ENCODE measurements at regions not wholly inside any gene's neighbourhood (a gene's known extent, or its start where the extent isn't known, plus 50 kb on each side); places are given as distances from the start of the nearest gene placed in this dataset.

DNA sequence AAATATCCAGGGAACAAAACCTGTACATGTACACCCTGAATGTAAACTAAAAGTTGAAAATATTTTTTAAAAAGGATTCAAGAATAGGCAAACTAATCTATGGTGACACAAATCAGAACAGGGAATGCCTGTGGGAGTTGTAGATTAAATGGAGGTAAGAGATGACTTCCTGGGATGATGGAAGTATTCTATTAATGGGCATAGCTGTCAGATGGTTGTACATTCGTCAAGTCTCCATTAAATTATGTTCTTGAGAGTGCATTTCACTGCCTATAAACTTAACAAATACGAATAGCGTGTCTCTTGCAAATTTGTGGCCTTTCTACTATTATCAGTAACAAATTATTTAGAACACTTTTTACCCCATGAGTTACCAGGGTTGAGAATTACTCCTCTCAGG, 207.0 kb downstream of the HNMT start:
- in situ Hi-C loops (cut with HindIII; ENCODE audit: low sequenced_read_pairs), result no loop called here

DNA sequence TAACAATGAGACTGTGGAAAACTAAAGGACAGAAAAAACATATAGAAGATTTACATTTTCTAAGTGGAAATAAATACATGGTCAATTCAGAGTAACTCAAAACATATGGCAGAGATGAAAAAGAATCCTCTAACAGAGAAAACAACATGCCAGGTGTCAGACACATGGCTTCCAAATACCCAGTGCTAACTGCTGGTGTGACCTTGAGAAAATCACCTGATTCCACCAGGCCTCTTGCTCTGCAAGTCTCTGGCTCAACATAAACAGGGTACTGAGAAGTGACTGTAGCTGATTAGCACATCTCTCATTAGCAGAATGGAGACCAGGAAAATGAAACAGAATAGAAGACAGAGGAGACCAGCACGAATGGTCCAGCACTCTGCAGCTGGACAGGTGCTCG, 210.8 kb downstream of the HNMT start:
- in situ Hi-C loops (cut with HindIII; ENCODE audit: low sequenced_read_pairs), result no loop called here

DNA sequence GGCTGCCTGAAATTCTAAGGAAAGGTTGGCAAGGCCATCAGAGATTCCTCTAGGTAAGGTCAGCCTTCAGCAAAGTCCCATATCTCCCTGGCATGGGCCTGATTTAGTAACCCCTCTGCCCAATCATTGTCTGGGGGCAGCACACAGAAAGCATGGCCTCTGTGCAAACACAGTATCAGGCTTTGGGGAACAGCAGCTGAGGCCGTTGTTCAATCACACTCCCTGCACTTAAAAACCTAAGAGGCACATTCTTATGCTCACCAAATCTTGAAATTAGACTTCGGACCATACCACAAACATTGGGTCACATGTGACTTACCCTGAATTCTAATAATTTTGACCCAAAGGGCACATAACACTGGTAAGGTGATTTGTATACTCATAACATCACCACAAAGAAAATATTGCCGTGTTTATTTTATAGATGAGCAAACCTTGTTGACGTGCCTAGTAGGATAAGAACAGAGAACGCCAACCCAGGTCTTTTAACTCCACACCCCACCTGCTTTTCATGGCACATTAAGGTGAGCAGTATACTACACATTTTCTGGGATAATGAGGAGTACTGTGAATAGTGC, 212.7 kb downstream of the HNMT start:
- in situ Hi-C loops (cut with HindIII; ENCODE audit: low sequenced_read_pairs), result no loop called here

DNA sequence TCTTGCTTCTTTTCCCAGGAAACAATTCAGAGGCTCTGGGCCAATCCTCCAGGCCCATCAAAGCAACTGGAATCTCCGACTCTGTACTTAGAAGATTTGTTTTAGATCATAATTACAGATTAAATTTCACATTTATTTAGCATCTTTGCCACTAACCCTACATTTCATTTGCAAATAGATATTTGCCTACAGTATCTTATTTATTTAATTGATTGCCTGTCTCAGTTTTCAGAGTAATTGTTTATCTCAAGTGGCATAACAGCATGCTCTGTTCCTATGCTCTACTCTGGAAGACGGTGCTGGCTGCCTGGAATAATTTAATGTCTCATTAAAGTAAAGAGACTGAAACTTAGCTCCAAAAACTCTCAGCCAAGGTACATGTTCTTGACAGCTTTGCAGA, 213.4 kb downstream of the HNMT start:
- in situ Hi-C loops (cut with HindIII; ENCODE audit: low sequenced_read_pairs), result no loop called here

DNA sequence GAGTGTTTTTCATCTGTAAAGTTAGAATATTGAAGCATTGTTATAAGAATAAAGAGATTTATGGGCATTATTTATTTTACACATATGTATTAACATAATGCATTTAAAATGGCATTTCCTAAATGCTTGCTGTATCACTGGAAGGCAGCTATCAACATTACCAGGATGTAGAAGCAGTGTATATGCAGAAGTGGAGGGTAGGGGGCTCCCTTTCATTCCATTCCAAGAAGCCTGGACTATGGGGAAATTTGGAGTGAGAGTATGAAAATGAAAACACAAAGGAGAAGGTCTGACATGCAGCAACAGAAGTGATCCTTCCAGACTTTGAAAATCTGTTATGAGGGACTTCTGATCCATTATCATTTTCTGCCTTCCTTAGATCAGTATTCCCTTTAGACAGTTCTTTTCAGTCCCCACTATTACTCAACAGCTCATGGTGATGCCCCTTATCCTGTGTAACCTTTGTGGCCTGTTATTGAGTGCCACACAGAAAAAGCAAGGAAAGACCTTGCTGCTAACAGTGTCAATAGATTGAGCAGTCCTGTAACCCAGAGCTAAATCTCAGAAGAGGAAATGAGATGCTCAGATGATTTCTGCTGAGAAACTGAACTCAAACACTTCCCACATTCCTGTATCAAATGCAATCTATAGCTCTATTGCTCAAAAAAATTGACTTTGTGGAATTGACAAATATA, 216.6 kb downstream of the HNMT start:
- in situ Hi-C loops (cut with HindIII; ENCODE audit: low sequenced_read_pairs), result loop anchor here (5.0 kb wide), 1 partner anchor 74 kb away; no protein-coding TSS in a partner anchor

DNA sequence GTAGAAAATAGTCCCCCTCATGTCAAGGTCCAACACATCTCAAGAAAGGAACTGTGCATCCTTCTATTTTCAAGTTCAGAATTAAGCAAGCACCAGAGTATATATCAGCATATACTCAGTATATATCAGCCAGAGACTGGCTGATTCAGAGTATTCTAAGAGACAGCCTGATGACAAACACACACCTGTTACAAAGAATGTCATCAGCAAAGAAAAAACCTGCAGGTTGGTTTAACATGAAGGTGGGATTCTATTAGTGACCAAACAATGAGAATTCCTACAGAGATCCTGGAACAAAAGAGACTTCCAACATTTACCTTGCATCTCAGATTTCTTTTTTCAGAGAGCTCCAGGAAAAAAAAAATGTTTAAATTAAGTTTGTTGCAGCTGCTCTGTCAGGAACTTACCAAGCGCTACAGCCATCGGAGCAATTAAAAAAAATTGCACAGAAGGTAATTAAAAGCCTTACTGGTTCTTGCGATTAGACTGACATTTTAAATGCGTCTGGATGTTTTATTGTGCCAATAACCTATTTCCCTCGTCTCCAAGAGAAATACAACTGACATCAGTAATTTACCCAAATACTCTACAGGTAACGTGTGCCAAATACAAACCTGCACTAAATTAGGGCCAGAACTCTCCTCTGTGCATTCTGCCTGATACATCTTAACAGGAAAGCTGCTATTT, 218.1 kb downstream of the HNMT start:
- in situ Hi-C loops (cut with HindIII; ENCODE audit: low sequenced_read_pairs), result loop anchor here (5.0 kb wide), 1 partner anchor 75 kb away; no protein-coding TSS in a partner anchor

DNA sequence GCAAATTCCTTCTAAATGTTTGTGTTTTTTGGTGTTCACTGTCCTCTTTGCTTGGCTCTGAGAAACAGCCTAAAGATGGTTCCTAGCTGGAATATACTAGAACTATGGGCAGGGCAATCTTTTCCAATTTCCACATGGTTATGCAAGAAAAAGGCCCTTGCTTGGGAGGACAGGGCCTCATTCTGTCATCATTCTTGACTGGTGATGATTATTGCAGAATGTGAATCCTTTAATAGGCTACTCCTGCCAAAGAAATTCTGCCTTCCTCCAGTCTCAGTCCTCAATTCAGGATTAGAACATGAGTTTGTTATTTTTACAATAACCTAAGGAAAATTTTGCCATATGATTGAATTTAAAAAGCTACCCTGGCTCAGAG, 218.7 kb downstream of the HNMT start:
- in situ Hi-C loops (cut with HindIII; ENCODE audit: low sequenced_read_pairs), result loop anchor here (5.0 kb wide), 1 partner anchor 76 kb away; no protein-coding TSS in a partner anchor

DNA sequence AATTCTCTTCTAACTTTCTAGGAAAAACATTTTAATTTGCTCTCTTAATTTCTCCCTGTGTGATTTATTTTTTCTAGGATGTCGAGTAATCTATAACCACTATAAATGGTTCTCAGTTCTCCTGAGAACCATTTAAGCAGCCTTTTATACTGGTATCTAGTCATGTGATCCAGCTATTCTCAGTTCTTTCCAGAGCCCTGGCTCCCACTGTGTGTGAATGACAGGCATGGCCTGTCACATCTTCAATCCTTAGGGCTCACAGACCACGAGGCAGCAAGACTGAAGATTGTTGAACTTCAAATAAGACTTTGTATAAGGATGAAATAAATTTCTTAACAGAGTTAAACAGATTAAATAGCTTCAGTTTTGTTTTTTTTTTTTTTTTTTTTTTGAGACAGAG, 219.4 kb downstream of the HNMT start:
- in situ Hi-C loops (cut with HindIII; ENCODE audit: low sequenced_read_pairs), result loop anchor here (5.0 kb wide), 1 partner anchor 76 kb away; no protein-coding TSS in a partner anchor

DNA sequence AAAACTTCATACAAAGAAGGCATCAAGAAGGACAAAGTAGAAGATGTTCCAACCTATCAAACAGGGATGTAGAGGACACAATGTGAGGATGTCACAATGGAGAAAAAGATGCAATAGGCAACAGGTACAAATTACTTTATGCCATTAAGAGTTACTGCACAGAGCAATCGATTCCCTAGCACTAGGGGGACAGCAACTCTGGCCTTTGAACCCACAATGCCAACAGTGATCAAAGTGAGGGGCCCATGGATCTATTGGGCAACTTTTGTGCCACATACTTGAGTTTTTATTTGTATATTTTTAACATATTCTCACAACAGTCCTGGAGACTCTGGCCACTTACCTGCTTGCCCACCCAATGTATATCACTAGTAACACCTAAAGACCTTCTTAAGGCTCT, 220.2 kb downstream of the HNMT start:
- in situ Hi-C loops (cut with HindIII; ENCODE audit: low sequenced_read_pairs), result loop anchor here (5.0 kb wide), 1 partner anchor 77 kb away; no protein-coding TSS in a partner anchor

DNA sequence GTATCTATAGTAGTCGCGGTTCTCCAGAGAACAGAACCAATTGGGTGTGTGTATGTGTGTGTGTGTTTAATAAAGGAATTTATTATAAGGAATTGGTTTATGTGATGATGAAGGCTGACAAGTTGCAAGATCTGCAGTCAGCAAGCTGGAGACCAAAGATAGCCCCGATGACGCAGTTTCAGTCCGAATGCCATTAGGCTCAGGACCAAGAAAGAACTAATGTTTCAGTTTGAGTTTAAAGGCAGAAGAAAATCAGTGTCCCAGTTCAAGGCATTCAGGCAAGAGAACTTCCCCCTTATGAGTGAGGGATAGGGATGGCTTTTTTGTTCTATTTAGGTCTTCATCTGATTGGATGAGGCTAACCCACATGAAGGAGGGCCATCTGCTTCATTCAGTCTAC, 221.6 kb downstream of the HNMT start:
- in situ Hi-C loops (cut with HindIII; ENCODE audit: low sequenced_read_pairs), result no loop called here

DNA sequence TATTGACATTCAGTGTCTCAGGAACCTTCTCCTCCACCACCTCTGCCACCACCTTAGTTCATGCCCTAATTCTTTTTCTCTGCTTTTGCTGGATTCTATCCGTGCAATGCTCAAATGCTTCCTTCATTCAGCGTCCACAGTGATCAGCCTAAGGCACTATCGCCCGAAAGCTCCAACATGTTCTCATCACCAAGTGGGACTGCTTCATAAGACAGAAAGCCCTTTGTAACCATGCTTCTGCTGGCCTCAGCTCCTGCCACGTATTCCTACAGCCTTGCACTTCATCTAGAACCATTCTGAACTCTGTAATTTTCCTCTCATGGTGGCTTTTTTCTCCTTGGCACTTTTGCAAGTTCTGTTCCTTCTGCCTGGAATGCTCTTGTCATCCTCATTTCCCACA, 222.9 kb downstream of the HNMT start:
- in situ Hi-C loops (cut with HindIII; ENCODE audit: low sequenced_read_pairs), result no loop called here

DNA sequence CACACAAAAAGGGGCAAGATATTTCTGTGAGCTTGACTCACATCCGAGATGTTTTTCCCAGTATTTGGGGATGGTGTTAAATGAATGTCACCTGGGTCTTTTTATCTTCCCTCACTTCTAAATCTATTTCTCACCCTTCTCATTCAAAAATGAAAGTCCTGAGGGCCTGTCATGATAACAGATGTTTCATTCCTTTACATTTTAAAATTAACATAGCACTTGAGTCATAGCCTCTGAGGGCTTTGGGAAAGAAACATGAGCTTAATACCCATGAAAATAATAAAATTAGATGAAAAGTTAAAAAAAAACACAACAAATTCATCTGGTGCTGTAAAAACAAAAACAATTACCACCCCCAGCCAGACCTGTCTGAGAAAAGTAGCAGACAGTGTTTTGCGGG, 226.7 kb downstream of the HNMT start:
- in situ Hi-C loops (cut with HindIII; ENCODE audit: low sequenced_read_pairs), result no loop called here

DNA sequence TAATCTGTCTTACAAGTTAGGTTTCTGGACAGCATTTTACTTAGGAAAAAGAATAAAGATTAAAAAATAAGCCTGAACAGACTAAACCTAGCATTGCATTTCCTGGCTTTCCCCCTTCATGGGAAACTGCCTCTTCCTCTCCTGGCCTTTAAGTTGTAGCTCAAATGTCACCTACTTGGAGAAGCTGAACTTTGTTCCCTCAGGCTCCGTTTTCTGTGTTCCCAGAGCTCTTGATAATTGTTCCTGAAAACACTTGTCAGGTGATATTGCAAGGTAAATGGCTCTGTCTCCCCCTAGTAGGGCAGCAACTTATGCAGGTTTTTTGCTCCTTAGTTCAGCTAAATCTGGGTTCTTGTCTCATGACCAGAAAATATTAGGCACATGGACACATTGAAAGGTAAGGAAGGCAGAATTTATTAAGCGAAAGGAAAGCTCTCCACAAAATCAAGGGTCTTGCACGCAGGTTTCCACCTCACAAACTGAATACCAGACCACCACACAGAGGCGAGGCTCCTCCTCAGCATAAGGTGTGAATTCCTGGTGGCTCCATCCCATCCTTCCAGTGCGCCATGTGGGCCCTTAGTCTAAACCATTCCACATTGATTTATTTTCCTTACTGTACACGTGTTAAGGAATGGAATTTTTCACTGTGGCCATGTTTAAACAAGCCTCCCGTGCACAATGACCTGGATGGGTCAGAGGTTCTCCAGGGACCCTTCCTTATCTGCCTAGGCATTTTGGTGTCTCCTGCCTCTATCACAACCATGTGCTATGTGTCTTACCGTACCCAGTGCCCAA, 229.3 kb downstream of the HNMT start:
- in situ Hi-C loops (cut with HindIII; ENCODE audit: low sequenced_read_pairs), result no loop called here

DNA sequence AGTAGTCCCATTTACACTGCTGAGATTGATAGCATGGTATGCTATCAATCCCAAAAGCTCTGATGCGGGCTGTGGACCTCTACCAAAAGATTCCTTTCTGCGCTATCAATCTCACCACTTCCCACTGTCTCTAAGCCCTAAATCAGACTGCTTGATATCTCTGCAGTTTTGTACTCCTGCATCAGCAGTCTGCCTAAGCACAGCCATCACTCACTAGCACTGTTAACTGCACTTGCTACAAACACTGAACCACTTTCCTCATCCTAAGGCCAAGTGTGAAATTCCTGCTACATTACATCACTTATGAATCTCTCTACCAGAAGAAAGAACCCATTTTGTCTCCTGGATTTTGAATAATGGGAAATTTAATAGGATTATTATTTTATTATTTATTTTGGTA, 237.0 kb downstream of the HNMT start:
- in situ Hi-C loops (cut with HindIII; ENCODE audit: low sequenced_read_pairs), result no loop called here

DNA sequence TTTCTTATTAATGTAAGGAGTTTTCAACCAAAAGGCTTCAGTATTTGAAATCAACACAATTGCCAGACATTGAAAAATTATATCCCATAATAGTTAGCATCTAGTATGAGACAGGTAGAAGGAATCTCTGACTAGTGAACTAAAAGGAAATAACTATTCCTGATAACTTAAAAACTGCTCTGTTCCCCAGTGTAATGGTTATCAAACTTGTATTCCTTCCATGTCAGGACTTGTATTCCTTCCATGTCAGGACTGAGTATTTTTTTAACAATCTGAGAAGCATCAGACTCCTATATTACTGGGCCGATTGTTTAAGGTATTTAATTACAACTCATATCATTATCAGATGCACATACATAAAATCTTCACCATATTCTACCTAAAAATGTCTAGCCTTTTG, 238.5 kb downstream of the HNMT start:
- in situ Hi-C loops (cut with HindIII; ENCODE audit: low sequenced_read_pairs), result no loop called here

DNA sequence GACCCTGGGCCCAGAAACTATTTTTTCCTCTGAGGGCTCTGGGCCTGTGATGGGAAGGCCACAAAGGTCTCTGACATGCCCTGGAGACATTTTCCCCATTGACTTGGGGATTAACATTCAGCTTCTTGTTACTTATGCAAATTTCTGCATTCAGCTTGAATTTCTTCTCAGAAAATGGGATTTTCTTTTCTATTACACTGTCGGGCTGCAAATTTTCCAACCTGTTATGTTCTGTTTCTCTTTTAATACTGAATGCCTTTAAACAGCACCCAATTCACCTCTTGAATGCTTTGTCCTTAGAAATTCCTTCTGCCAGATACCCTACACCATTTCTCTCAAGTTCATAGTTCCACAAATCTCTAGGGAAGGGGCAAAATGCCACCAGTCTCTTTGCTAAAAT, 241.0 kb downstream of the HNMT start:
- in situ Hi-C loops (cut with HindIII; ENCODE audit: low sequenced_read_pairs), result no loop called here

DNA sequence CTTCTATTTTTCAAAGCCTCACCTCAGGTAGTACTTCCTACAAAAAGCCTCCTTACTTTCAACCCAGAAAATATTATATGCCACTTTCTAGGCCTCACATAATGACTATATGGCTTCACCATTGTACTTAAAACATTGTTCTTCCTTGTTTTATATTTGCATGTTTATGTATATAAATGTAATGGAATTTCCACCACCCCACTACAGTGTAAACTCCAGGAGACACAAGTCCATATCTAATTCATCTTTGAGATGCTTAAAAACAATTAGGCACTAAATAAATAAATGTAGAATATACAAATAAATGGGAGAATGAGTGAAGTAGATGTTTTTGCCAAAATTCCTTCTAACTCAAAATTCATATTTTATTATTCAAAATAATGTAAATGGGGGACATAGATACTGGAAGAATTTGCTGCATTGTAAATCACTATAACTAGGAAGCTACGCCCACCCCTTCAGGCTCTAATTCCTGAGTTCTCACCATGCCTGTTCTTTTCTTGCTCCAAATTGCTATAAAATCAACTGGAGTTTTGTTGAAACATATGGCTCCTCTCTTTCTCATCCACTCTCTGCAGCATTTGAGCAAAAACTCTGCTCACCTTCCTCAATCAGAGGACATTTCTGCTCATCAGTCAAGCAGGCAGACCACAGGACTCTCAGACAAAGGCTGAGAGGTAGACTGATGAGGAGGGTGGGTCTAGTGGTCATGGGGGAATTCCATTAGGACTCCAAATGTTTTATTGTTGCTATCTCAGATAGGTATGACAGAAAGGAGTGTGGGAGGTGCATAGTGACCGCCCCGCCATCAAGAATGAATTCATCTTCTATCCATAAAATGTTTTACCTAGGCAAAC, 243.0 kb downstream of the HNMT start:
- in situ Hi-C loops (cut with HindIII; ENCODE audit: low sequenced_read_pairs), result no loop called here

DNA sequence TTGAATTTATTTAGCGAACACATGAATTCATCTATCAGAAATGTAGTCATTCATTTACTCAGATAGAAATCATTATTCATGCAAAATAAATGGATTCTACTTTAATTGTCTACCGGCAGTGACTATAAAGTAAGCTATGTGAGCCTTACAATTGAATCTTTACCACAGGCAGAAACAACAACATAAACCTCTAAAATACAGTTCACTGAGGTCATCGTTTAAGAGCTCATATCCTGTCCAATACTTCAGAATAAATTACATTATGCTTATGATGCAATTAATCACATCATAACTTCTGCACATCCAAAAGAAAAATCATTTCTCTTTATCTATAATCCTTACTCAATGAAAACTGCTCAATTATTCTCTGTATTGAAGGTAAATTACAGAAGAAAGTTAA, 244.7 kb downstream of the HNMT start:
- in situ Hi-C loops (cut with HindIII; ENCODE audit: low sequenced_read_pairs), result no loop called here

DNA sequence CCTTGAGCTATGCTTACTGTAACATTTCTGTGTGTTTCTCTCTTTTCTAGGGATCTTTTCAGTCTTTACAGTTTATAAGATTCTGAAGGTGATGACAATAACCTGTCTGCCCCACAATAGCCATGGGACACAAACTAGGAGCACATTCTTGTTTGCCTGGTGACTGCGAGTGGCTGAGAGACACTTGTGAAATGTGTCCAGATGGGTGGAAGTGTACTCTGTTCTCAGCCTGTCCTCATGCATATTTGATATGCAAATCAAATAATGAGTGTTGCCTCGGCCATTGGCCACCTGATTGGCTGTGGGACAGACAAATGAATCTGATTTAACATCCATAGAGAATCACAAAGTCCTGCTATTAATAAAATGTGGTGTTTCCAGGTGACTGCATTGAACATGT, 246.2 kb downstream of the HNMT start:
- in situ Hi-C loops (cut with HindIII; ENCODE audit: low sequenced_read_pairs), result no loop called here

DNA sequence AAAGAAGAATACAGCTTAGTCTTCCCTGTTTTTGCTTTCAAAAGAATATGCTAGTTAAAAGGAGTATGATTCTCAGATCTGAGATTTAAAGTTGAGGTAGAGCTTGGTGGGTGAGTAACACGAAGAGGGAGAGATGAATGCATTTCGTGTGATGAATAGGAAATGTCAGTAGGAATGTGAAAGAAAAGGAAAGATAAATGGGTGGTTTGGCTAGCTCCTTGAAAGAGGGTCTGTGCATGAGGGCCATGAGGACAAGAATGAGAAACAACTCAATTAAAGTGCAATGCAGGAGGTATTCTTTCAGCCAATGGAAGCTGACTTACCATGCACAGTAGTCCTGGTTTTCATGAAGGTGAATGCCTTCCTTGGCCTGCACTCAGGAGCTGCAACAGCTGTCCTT, 248.2 kb downstream of the HNMT start:
- in situ Hi-C loops (cut with HindIII; ENCODE audit: low sequenced_read_pairs), result no loop called here
